Esophagus muscularis mucosa (tissue), 4 donors: ENCODE measurements at regions not wholly inside any gene's neighbourhood (a gene's known extent, or its start where the extent isn't known, plus 50 kb on each side); places are given as distances from the start of the nearest gene placed in this dataset.

Experiments used
- DNase-seq: peaks from one replicate; pipeline ENCODE4 v3.0.0-alpha.2; 2017; ENCODE audit errors: extremely low spot score
- H3K27ac ChIP-seq, 4 donors: fragments of 200-600 bp; sonication (generic); replicated peaks in 1 of 4; 1 replicate in 3 of 4; 2 replicates in 1 of 4; pipeline ENCODE4 v1.5.1; 2016 to 2019; ENCODE audit warnings: mild to moderate bottlenecking in 1 of 4
- H3K27me3 ChIP-seq, 4 donors: fragments of 200-600 bp; sonication (generic); one replicate each; pipeline versions ENCODE4 v1.5.1 to v1.6.0; 2016 to 2019
- H3K36me3 ChIP-seq, 4 donors: fragments of 200-600 bp; sonication (generic); one replicate each; pipeline ENCODE4 v1.5.1; 2016 to 2019
- H3K4me1 ChIP-seq, 4 donors: fragments of 200-600 bp; sonication (generic); one replicate each; pipeline ENCODE4 v1.5.1; 2016 to 2019
- H3K4me3 ChIP-seq, 4 donors: fragments of 200-600 bp; sonication (generic); 1 replicate in 2 of 4; 2 replicates in 2 of 4; pipeline ENCODE4 v1.5.1; 2016 to 2019; ENCODE audit warnings: mild to moderate bottlenecking in 4 of 4, moderate library complexity in 1 of 4
- H3K9me3 ChIP-seq, 4 donors: fragments of 200-600 bp; sonication (generic); 1 replicate in 3 of 4; 2 replicates in 1 of 4; pipeline ENCODE4 v1.5.1; 2016 to 2019
- CTCF ChIP-seq, 3 experiments: fragments of 200-600 bp in 2 of 3; fragments of 450-650 bp in 1 of 3; sonication (generic) in 2 of 3; IDR thresholded peaks; one replicate each; pipeline ENCODE4 v1.5.1; 2017 to 2019; ENCODE audit warnings: antibody characterized with exemption in 3 of 3, mild to moderate bottlenecking in 2 of 3, moderate library complexity in 1 of 3
- EP300 ChIP-seq: sonication (generic); formaldehyde crosslinking; IDR thresholded peaks from one replicate; pipeline ENCODE4 v1.6.1; 2017; ENCODE audit warnings: antibody characterized with exemption
- POLR2A ChIP-seq: fragments of 450-650 bp; IDR thresholded peaks from one replicate; pipeline ENCODE4 v1.6.1; 2017; ENCODE audit warnings: antibody characterized with exemption, moderate library complexity, mild to moderate bottlenecking, low read depth
- POLR2AphosphoS5 ChIP-seq, 2 donors: sonication (generic); formaldehyde crosslinking; IDR thresholded peaks; one replicate each; pipeline ENCODE4 v1.6.1; 2017; ENCODE audit warnings: antibody characterized with exemption in 2 of 2
- WGBS: methylation state at CpG from one replicate; pipeline ENCODE4 v1.1.5; 2018; 5-methylcytosine and 5-hydroxymethylcytosine counted together
- intact Hi-C: fragments of 100-400 bp; cut with DNase I; formaldehyde crosslinking; loops from one replicate; pipeline ENCODE4 v1.15.1; 2023

DNA sequence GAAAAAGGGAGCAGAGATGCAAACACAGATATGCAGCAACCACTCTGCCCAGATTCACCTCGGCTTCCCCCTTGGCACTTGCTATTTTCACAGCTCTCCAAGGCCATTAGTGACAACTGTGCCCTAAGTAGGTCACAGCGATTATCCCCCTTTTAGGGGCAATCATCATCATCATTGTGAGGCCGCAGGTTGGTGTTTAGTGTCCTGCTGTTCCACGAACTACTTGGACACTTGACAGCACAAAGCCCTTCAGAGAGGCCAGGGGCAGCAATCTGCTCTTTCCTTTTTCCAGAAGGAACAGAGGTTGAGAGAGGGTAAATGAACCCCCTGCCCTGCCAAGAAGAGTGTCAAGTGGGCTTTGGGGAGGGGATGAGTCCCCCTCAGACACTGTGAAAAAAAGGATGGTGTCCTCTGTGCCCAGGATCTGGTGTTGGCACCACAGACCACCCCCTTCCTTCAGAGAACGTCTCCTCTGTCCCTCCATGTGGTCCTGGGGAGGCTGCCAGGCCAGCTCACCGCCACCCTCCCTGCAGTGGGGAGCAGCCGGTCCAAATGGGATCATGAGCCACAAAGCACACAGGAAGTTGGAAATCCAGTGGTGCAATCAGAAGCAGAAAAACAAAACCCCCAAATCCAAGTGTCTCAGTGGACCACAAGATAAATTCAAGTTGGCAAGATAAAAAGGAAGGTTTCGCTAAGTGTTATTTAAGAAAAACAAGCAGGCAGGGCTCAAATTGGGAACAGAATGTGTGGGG, 78.4 kb upstream of the MED9 start:
- peaks cover 0 to 25% (median 0%) of the 10 kb centered on the region in 4 donors for H3K27me3 ChIP-seq
- 66% methylated on average over 8 of the region's 8 CpGs for WGBS
- intact Hi-C loops: no loop called here
- DNase-seq: no peak
- H3K36me3 ChIP-seq: no peaks in the 10 kb centered on the region
- no peak overlapping the region for H3K27ac ChIP-seq
- H3K9me3 ChIP-seq: no peaks in the 10 kb centered on the region
- H3K4me3 ChIP-seq: no peak overlapping the region
- no peak for TF ChIP-seq POLR2A
- TF ChIP-seq CTCF (IDR thresholded peaks at IDR 0.05): no peak
- no peak for TF ChIP-seq POLR2AphosphoS5 (IDR thresholded peaks at IDR 0.05)
- TF ChIP-seq EP300: no peak
- peaks cover 0 to 7% (median 3%) of the 10 kb centered on the region in 4 donors for H3K4me1 ChIP-seq

DNA sequence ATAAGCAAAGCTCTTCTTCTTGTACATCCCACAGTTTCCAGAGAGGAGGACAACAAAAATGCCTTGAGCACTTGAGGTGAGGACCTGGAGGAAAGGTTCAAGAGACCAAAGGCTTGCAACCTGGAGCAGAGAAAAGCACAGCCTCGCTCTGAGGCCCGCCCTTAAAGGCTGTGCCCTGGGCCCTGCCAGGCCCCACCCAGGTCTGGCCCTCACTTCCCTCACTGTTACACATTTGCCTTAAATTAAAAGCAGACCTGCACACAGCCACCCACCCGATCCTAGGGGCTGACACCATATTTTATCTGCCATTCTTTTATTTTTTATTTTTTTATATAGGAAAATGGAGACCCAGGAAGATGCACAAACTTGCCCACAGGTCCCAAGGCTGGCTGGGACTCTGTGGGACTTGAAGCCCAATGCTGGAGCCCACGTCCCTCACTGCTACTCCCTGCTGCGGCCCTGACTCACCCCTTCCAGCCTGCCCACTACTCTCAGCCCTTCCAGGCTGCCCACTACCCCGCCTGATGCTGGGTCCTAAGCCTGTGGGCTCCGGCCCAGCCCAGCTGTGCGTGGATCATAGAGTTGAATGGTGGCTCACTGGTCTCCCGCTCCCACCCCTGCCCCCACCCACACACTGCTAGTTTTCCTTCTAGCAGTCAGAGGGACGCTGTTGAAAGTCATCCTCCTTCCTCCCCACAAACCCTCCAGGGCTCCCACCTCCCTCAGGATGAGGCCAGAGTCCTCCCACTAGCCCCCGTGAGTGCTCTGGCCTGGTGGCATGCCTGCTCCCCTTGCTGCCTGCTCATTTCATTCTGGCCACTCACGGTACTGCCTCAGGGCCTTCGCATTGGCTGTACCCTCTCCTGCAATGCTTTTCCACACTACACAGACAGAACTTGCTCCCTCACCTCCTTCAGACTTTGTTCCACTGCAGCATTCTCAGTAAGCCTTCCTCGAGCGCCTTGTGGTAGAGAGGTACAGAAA, 77.6 kb upstream of the MED9 start:
- DNase-seq: no peak
- 79% methylated on average over 15 of the region's 15 CpGs for WGBS
- TF ChIP-seq POLR2A (no peak), CTCF (IDR thresholded peaks at IDR 0.05) (no peak), EP300 (no peak), POLR2AphosphoS5 (IDR thresholded peaks at IDR 0.05) (no peak)
- intact Hi-C loops: no loop called here
- Histone ChIP-seq H3K27me3 (peaks cover 0 to 34% (median 0%) of the 10 kb centered on the region in 4 donors), H3K36me3 (no peaks in the 10 kb centered on the region), H3K4me1 (peaks cover 0 to 7% (median 3%) of the 10 kb centered on the region in 4 donors), H3K27ac (peak overlapping the region in 1 of 4 donors; percentile 48), H3K9me3 (no peaks in the 10 kb centered on the region), H3K4me3 (no peak overlapping the region)

GRCh38 chr17:17400070-17400469, 76.7 kb upstream of the MED9 start:
- 89% methylated on average over 12 of the region's 12 CpGs for WGBS
- Histone ChIP-seq H3K4me3 (no peak overlapping the region), H3K27ac (no peak overlapping the region), H3K36me3 (no peaks in the 10 kb centered on the region), H3K9me3 (no peaks in the 10 kb centered on the region), H3K27me3 (peaks cover 0 to 34% (median 0%) of the 10 kb centered on the region in 4 donors), H3K4me1 (peaks cover 0 to 7% (median 3%) of the 10 kb centered on the region in 4 donors)
- TF ChIP-seq CTCF (IDR thresholded peaks at IDR 0.05): no peak
- TF ChIP-seq EP300: no peak
- TF ChIP-seq POLR2AphosphoS5 (IDR thresholded peaks at IDR 0.05): no peak
- no peak for TF ChIP-seq POLR2A
- no peak for DNase-seq
- intact Hi-C loops: no loop called here

DNA sequence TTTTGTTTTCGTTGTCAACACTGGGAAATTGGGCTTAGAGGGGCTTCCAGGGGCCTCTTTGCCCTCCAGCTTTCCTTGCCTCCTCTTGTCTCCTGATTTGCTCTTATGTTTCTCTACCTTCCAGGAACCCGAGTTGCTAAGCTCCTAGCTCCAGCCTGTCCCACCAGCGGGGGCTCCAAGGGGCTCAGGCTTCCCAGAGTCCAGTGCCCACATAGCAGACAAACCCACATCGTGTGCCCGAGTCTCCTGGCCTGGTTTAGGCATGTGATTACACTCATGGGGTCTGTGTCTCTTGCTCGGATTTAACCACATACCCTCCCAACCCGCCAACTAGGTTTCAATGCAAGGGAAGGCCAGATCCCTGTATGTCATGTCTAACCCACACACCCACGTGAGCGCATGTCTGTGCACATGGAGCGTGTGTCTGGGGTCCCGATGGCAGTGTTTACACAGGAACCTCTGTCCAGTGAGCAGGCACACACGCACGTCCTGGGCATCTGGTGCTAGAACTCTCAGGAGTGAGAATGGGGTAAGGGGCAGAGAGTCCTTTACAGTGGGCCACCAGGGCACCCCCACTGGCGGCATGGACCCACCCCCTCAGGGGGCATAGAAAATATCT, 76.1 kb upstream of the MED9 start:
- Histone ChIP-seq H3K27me3 (peaks cover 0 to 34% (median 0%) of the 10 kb centered on the region in 4 donors), H3K36me3 (no peaks in the 10 kb centered on the region), H3K9me3 (no peaks in the 10 kb centered on the region), H3K4me1 (peaks cover 0 to 7% (median 3%) of the 10 kb centered on the region in 4 donors), H3K4me3 (no peak overlapping the region), H3K27ac (no peak overlapping the region)
- WGBS: 90% methylated on average over 14 of the region's 14 CpGs
- DNase-seq: no peak
- intact Hi-C loops: no loop called here
- TF ChIP-seq CTCF (IDR thresholded peaks at IDR 0.05): no peak
- no peak for TF ChIP-seq POLR2AphosphoS5 (IDR thresholded peaks at IDR 0.05)
- TF ChIP-seq EP300: no peak
- no peak for TF ChIP-seq POLR2A
